Calu3 (cell line): ENCODE measurements at regions not wholly inside any gene's neighbourhood (a gene's known extent, or its start where the extent isn't known, plus 50 kb on each side); places are given as distances from the start of the nearest gene placed in this dataset.

ENCODE experiments used
- BruUV-seq: library from RNA; stranded (reverse); fragments of 400-500 nt; replicated peaks from 2 replicates; lab custom pipeline; 2021; lab: Mats Ljungman, UMichigan
- CTCF ChIA-PET: fragments of 300-600 bp; sonication (Branson Sonifier 250); formaldehyde crosslinking; loops from one replicate; lab custom pipeline; 2022; ENCODE audit warnings: antibody characterized with exemption; lab: Charles Lee
- DNase-seq: peaks from one replicate; pipeline ENCODE4 v3.0.0; 2022
- H3K27ac Mint-ChIP-seq: one replicate; pipeline ENCODE4 v1.8.0; 2022; ENCODE audit warnings: mixed read lengths; ENCODE audit not compliant: unreplicated experiment
- H3K27me3 Mint-ChIP-seq: one replicate; pipeline ENCODE4 v1.8.0; 2022; ENCODE audit warnings: mixed read lengths; ENCODE audit not compliant: unreplicated experiment
- H3K36me3 Mint-ChIP-seq: one replicate; pipeline ENCODE4 v1.8.0; 2022; ENCODE audit warnings: mild to moderate bottlenecking, moderate library complexity, mixed read lengths; ENCODE audit not compliant: insufficient read depth, unreplicated experiment
- H3K4me1 Mint-ChIP-seq: one replicate; pipeline ENCODE4 v1.8.0; 2022; ENCODE audit warnings: mild to moderate bottlenecking, low read depth, mixed read lengths; ENCODE audit not compliant: unreplicated experiment
- H3K4me3 Mint-ChIP-seq: one replicate; pipeline ENCODE4 v1.8.0; 2022; ENCODE audit warnings: mild to moderate bottlenecking, low read depth, moderate library complexity, mixed read lengths; ENCODE audit not compliant: unreplicated experiment
- H3K9me3 Mint-ChIP-seq: one replicate; pipeline ENCODE4 v1.8.0; 2022; ENCODE audit warnings: low read depth, mixed read lengths; ENCODE audit not compliant: unreplicated experiment
- CTCF ChIP-seq: fragments of 200-600 bp; IDR thresholded peaks from one replicate; pipeline ENCODE4 v1.8.0; 2022; ENCODE audit warnings: antibody characterized with exemption; ENCODE audit not compliant: unreplicated experiment
- intact Hi-C: fragments of 100-400 bp; cut with micrococcal nuclease; formaldehyde crosslinking; loops from one replicate; pipeline ENCODE4 v1.10.0; 2022; ENCODE audit not compliant: unreplicated experiment

DNA sequence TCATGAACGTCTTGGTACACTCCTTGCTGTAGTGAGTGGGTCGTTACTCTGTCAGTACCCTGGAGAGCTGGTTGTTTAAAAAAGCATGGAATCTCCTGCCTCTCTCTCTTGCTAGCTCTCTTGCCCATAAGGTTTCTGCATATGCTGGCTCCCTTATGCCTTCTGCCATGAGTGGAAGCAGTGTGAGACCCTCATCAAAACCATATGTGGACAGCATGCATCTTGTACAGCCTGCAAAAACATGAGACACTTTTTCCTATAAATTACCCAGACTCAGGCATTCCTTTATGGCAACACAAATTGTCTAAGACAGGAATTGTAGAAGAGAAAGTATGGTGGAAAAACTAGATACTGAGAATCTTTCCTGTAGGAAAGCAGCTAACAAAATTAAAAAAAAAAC is 516.3 kb downstream of the SLITRK6 start:
- BruUV-seq, result no TSS peak
- no peak for TF ChIP-seq CTCF
- CTCF ChIA-PET, result no interaction called here
- H3K27ac Mint-ChIP-seq, result no peak overlapping the region
- H3K36me3 Mint-ChIP-seq, result no peaks in the 10 kb centered on the region
- H3K4me3 Mint-ChIP-seq, result no peak overlapping the region
- H3K27me3 Mint-ChIP-seq, result no peaks in the 10 kb centered on the region
- H3K9me3 Mint-ChIP-seq, result no peaks in the 10 kb centered on the region
- intact Hi-C loops, result no loop called here
- peaks cover 3% of the 10 kb centered on the region for H3K4me1 Mint-ChIP-seq
- no peak for DNase-seq

DNA sequence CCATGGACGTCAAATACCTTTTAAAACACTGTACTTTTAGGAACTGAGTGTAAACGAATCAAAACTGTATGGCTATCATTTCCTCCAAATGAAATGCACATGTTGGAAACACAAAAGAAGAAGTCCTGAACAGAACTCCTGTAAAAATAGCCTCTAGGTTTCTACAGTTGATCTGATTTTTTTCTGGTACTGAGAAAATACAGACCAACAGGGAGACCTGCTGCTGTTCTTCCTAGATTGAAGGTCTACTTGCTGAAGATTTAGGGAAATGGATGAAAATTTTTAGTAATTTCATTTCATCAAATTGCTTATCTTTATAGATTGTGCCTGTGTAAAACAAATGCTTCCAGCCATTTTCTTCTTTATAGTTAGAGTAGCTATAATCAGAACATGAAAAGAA is 520.4 kb downstream of the SLITRK6 start:
- peaks cover 7% of the 10 kb centered on the region for H3K4me1 Mint-ChIP-seq
- CTCF ChIA-PET, result no interaction called here
- H3K27ac Mint-ChIP-seq, result no peak overlapping the region
- intact Hi-C loops, result no loop called here
- no TSS peak for BruUV-seq
- no peak for DNase-seq
- H3K9me3 Mint-ChIP-seq, result no peaks in the 10 kb centered on the region
- TF ChIP-seq CTCF, result no peak
- no peaks in the 10 kb centered on the region for H3K27me3 Mint-ChIP-seq
- H3K36me3 Mint-ChIP-seq, result no peaks in the 10 kb centered on the region
- no peak overlapping the region for H3K4me3 Mint-ChIP-seq

GRCh38 chr13:85277748-85278147 is 521.5 kb downstream of the SLITRK6 start:
- CTCF ChIA-PET, result no interaction called here
- Mint-ChIP-seq H3K9me3 (no peaks in the 10 kb centered on the region), H3K36me3 (no peaks in the 10 kb centered on the region), H3K4me1 (peaks cover 7% of the 10 kb centered on the region), H3K27ac (peak overlapping the region; percentile 58), H3K4me3 (no peak overlapping the region), H3K27me3 (no peaks in the 10 kb centered on the region)
- intact Hi-C loops, result no loop called here
- no peak for DNase-seq
- no peak for TF ChIP-seq CTCF
- no TSS peak for BruUV-seq

- BruUV-seq, result no TSS peak
- Mint-ChIP-seq H3K4me1 (no peaks in the 10 kb centered on the region), H3K27ac (no peak overlapping the region), H3K36me3 (no peaks in the 10 kb centered on the region), H3K4me3 (no peak overlapping the region), H3K9me3 (peaks cover 3% of the 10 kb centered on the region), H3K27me3 (no peaks in the 10 kb centered on the region)
- CTCF ChIA-PET, result no interaction called here
- no peak for DNase-seq
- no peak for TF ChIP-seq CTCF
- intact Hi-C loops, result no loop called here
Observed at GRCh38 chr13:85266771-85267170, 532.4 kb downstream of the SLITRK6 start.
